Type B pancreatic cell (in vitro differentiated cells): ENCODE measurements at regions not wholly inside any gene's neighbourhood (a gene's known extent, or its start where the extent isn't known, plus 50 kb on each side); places are given as distances from the start of the nearest gene placed in this dataset.
"Not testable (repeated sequence)": the region's sequence is repeated elsewhere in the genome, so short reads cannot be mapped to it uniquely, and the experiment has no call there.

Experiments
- DNase-seq: peaks from one replicate; pipeline ENCODE4 v3.0.0; 2021; ENCODE audit warnings: mixed read lengths; ENCODE audit not compliant: unreplicated experiment; ENCODE audit errors: extremely low spot score
- H3K27ac Mint-ChIP-seq: 2 replicates; pipeline ENCODE4 v1.8.0; 2021; ENCODE audit warnings: mild to moderate bottlenecking, mixed read lengths
- H3K27me3 Mint-ChIP-seq: 2 replicates; pipeline ENCODE4 v1.8.0; 2021; ENCODE audit warnings: mixed read lengths
- H3K36me3 Mint-ChIP-seq: 2 replicates; pipeline ENCODE4 v1.8.0; 2021; ENCODE audit warnings: mixed read lengths
- H3K4me1 Mint-ChIP-seq: one replicate; pipeline ENCODE4 v1.8.0; 2021; ENCODE audit warnings: mixed read lengths; ENCODE audit not compliant: unreplicated experiment
- H3K4me3 Mint-ChIP-seq: 2 replicates; pipeline ENCODE4 v1.8.0; 2021; ENCODE audit warnings: mild to moderate bottlenecking, mixed read lengths
- H3K9me3 Mint-ChIP-seq: 2 replicates; pipeline ENCODE4 v1.8.0; 2021; ENCODE audit warnings: mixed read lengths
- CTCF ChIP-seq: fragments of 200-600 bp; sonication (generic); conservative IDR thresholded peaks from 2 replicates; pipeline ENCODE4 v1.5.0; 2021; ENCODE audit warnings: antibody characterized with exemption, mild to moderate bottlenecking

- Mint-ChIP-seq H3K9me3 (no peaks in the 10 kb centered on the region), H3K36me3 (no peaks in the 10 kb centered on the region), H3K27ac (no peak overlapping the region), H3K4me3 (no peak overlapping the region), H3K4me1 (no peaks in the 10 kb centered on the region), H3K27me3 (no peaks in the 10 kb centered on the region)
- DNase-seq = no peak
- no peak for TF ChIP-seq CTCF
Observed at GRCh38 chr6:101150226-101150625, 243.3 kb upstream of the GRIK2 start.

GRCh38 chr6:101157638-101158037, 235.9 kb upstream of the GRIK2 start:
- H3K4me3 Mint-ChIP-seq, H3K27me3 Mint-ChIP-seq, DNase-seq, H3K36me3 Mint-ChIP-seq, H3K9me3 Mint-ChIP-seq, H3K27ac Mint-ChIP-seq, H3K4me1 Mint-ChIP-seq: not testable (repeated sequence)

GRCh38 chr6:101163611-101164010, 229.9 kb upstream of the GRIK2 start:
- H3K9me3 Mint-ChIP-seq = no peaks in the 10 kb centered on the region
- DNase-seq = no peak
- no peaks in the 10 kb centered on the region for H3K36me3 Mint-ChIP-seq
- H3K27ac Mint-ChIP-seq = no peak overlapping the region
- H3K27me3 Mint-ChIP-seq = no peaks in the 10 kb centered on the region
- no peak for TF ChIP-seq CTCF
- H3K4me3 Mint-ChIP-seq = no peak overlapping the region
- no peaks in the 10 kb centered on the region for H3K4me1 Mint-ChIP-seq

GRCh38 chr6:101167638-101168037, 225.9 kb upstream of the GRIK2 start:
- H3K27ac Mint-ChIP-seq = no peak overlapping the region
- DNase-seq = no peak
- TF ChIP-seq CTCF = no peak
- H3K27me3 Mint-ChIP-seq = no peaks in the 10 kb centered on the region
- H3K4me1 Mint-ChIP-seq = no peaks in the 10 kb centered on the region
- peaks cover 4% of the 10 kb centered on the region for H3K9me3 Mint-ChIP-seq
- H3K36me3 Mint-ChIP-seq = no peaks in the 10 kb centered on the region
- H3K4me3 Mint-ChIP-seq = no peak overlapping the region

- not testable (repeated sequence) for H3K27me3 Mint-ChIP-seq, DNase-seq, H3K27ac Mint-ChIP-seq, H3K4me1 Mint-ChIP-seq, H3K4me3 Mint-ChIP-seq, H3K9me3 Mint-ChIP-seq, H3K36me3 Mint-ChIP-seq
Observed at GRCh38 chr6:101171049-101171448, 222.5 kb upstream of the GRIK2 start.

- H3K4me1 Mint-ChIP-seq = no peaks in the 10 kb centered on the region
- no peak for TF ChIP-seq CTCF
- no peak for DNase-seq
- H3K27ac Mint-ChIP-seq = no peak overlapping the region
- no peaks in the 10 kb centered on the region for H3K9me3 Mint-ChIP-seq
- no peaks in the 10 kb centered on the region for H3K27me3 Mint-ChIP-seq
- no peak overlapping the region for H3K4me3 Mint-ChIP-seq
- H3K36me3 Mint-ChIP-seq = no peaks in the 10 kb centered on the region
Observed at GRCh38 chr6:101178748-101179147, 214.8 kb upstream of the GRIK2 start.

- Mint-ChIP-seq H3K9me3 (no peaks in the 10 kb centered on the region), H3K36me3 (no peaks in the 10 kb centered on the region), H3K27me3 (no peaks in the 10 kb centered on the region), H3K4me1 (no peaks in the 10 kb centered on the region), H3K4me3 (no peak overlapping the region), H3K27ac (no peak overlapping the region)
- DNase-seq = no peak
- TF ChIP-seq CTCF = no peak
Observed at GRCh38 chr6:101181006-101181405, 212.5 kb upstream of the GRIK2 start.

- H3K9me3 Mint-ChIP-seq, H3K27me3 Mint-ChIP-seq, H3K4me1 Mint-ChIP-seq: not testable (repeated sequence)
Observed at GRCh38 chr6:101188285-101188798, 205.2 kb upstream of the GRIK2 start.

More at GRCh38 chr6:101188285-101188798, 205.2 kb upstream of the GRIK2 start:
- not testable (repeated sequence) for H3K4me3 Mint-ChIP-seq, DNase-seq, H3K36me3 Mint-ChIP-seq, H3K27ac Mint-ChIP-seq
